Testis (tissue), 2 donors: ENCODE measurements at regions not wholly inside any gene's neighbourhood (a gene's known extent, or its start where the extent isn't known, plus 50 kb on each side); places are given as distances from the start of the nearest gene placed in this dataset.

Source experiments
- DNase-seq: peaks from one replicate; pipeline ENCODE4 v3.0.0-alpha.2; 2019
- H3K27ac ChIP-seq, 2 donors: fragments of 200-600 bp; sonication (generic); one replicate each; pipeline ENCODE4 v1.5.1; 2019
- H3K27me3 ChIP-seq: fragments of 200-600 bp; sonication (generic); one replicate; pipeline ENCODE4 v1.5.1; 2019
- H3K36me3 ChIP-seq: fragments of 200-600 bp; sonication (generic); one replicate; pipeline ENCODE4 v1.5.1; 2017; ENCODE audit warnings: low read depth; ENCODE audit errors: missing control alignments
- H3K4me1 ChIP-seq: fragments of 200-600 bp; sonication (generic); one replicate; pipeline ENCODE4 v1.5.1; 2019
- H3K4me3 ChIP-seq, 2 donors: fragments of 200-600 bp; sonication (generic); one replicate each; pipeline ENCODE4 v1.5.1; 2017 to 2019
- H3K9me3 ChIP-seq: fragments of 200-600 bp; sonication (generic); one replicate; pipeline ENCODE4 v1.5.1; 2017
- CTCF ChIP-seq, 3 experiments: fragments of 450-650 bp in 2 of 3; fragments of 200-600 bp in 1 of 3; sonication (generic) in 1 of 3; IDR thresholded peaks; one replicate each; pipeline ENCODE4 v1.5.1; 2016 to 2019; ENCODE audit warnings: antibody characterized with exemption in 3 of 3, mild to moderate bottlenecking in 2 of 3, moderate library complexity in 1 of 3
- POLR2A ChIP-seq: fragments of 450-650 bp; IDR thresholded peaks from one replicate; pipeline ENCODE4 v1.6.1; 2017; ENCODE audit warnings: antibody characterized with exemption, mild to moderate bottlenecking, moderate library complexity
- WGBS, 2 donors: methylation state at CpG; one replicate each; pipeline ENCODE4 v1.1.5; 2018; 5-methylcytosine and 5-hydroxymethylcytosine counted together
- intact Hi-C: fragments of 100-400 bp; cut with DNase I; formaldehyde crosslinking; loops from one replicate; pipeline ENCODE4 v1.15.1; 2023; ENCODE audit warnings: low total_unique reads

DNA sequence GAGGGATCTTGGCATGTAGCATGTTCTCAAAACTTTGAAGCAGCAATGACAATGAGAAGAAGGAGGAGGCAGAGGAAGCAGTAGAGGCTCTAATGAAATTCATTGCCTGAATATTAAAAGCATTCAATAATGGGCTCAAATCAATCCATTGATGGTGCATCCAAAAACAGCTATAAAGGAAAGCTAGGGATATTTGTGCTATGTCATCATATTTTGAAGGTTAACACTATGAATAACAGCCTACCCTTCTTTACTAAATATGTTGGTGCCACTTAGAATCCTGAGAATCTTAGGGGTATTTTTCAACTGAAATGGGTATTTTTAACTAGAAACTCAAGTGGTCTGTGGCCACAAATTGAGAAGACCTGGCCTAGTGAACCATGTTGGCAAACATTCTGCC, 153.7 kb downstream of the SETD4 start:
- intact Hi-C loops, result no loop called here
- no peaks in the 10 kb centered on the region for H3K36me3 ChIP-seq
- no peaks in the 10 kb centered on the region for H3K27me3 ChIP-seq
- H3K4me3 ChIP-seq, result no peak overlapping the region
- DNase-seq, result no peak
- no peaks in the 10 kb centered on the region for H3K4me1 ChIP-seq
- H3K9me3 ChIP-seq, result no peaks in the 10 kb centered on the region
- H3K27ac ChIP-seq, result no peak overlapping the region
- TF ChIP-seq POLR2A (no peak), CTCF (IDR thresholded peaks at IDR 0.05) (no peak)

DNA sequence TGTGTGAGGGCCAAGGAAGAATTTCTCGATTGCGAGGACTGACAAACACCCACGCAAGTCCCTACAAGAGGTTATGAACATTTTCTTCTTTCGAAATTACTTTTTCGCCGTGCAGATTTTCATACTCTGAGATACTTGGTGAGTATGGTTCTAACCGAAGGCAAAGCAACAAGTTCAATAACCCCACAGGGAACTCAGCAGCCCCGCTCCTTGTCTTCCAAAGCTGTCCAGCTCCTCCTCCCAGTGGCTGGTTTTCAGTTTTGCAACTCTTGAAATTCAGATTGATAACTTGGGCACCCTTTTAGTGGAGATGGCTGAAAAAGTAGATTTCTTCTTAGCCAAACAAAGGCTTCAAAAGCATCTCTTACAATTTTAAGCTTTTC, 154.4 kb downstream of the SETD4 start:
- Histone ChIP-seq H3K36me3 (no peaks in the 10 kb centered on the region), H3K27me3 (no peaks in the 10 kb centered on the region), H3K4me3 (no peak overlapping the region), H3K9me3 (no peaks in the 10 kb centered on the region), H3K27ac (no peak overlapping the region), H3K4me1 (no peaks in the 10 kb centered on the region)
- 86 to 90% methylated on average over 8 of the region's 8 CpGs for WGBS, 2 donors
- intact Hi-C loops, result no loop called here
- peak; percentile 25 for DNase-seq
- TF ChIP-seq CTCF (IDR thresholded peaks at IDR 0.05) (no peak), POLR2A (no peak)

DNA sequence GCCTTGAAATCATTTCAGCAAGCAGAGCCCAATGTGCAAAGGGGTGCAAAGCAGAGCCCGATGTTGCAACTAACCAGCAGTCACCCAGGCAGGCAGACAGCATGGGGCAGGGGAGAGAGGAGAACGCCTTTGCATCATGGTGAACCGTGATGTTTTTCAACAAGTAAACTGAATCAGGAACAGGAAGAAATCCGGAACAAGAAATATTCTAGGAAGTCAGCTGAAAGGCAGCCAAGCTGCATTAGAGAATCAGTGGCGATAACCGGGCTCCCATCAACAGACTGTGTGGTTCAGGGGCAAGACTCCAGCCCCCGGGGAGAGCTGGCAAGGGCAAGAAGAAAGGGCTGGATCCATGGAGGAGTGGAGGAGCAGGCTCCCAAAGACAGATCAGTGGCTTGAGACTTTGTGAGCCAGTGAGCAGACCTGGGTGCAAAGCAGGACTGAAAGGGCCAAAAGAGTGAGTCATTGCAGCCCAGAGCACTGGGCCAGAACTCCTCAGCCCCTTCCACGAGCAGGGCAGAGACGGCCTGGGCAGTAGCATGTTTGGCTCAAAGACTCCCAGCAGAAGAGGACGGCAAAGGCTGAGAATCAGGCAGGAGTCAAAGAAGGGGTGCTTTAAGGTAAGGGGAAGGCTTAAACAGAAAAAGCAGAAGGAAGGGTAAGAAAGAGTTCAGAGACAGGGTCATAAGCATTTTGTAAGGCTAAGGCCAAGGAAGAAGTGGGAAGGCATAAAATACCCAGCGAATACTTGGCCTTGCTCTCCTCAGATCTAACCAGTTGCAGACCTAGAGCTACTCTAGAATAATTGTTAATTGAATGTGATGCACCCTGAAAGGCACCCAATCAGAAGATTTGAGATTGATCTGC, 155.0 kb downstream of the SETD4 start:
- peak; percentile 22 for DNase-seq
- intact Hi-C loops, result no loop called here
- TF ChIP-seq POLR2A, result no peak
- TF ChIP-seq CTCF (IDR thresholded peaks at IDR 0.05), result no peak
- Histone ChIP-seq H3K9me3 (no peaks in the 10 kb centered on the region), H3K4me3 (no peak overlapping the region), H3K27me3 (no peaks in the 10 kb centered on the region), H3K4me1 (no peaks in the 10 kb centered on the region), H3K36me3 (no peaks in the 10 kb centered on the region), H3K27ac (no peak overlapping the region)
- 46 to 62% methylated on average over 11 of the region's 11 CpGs for WGBS, 2 donors

GRCh38 chr21:35900539-35900938, 159.8 kb downstream of the SETD4 start:
- Histone ChIP-seq H3K4me3 (no peak overlapping the region), H3K27me3 (no peaks in the 10 kb centered on the region), H3K36me3 (no peaks in the 10 kb centered on the region), H3K4me1 (no peaks in the 10 kb centered on the region), H3K9me3 (no peaks in the 10 kb centered on the region), H3K27ac (no peak overlapping the region)
- WGBS, 2 donors, result 74% methylated on average over 4 of the region's 4 CpGs
- intact Hi-C loops, result no loop called here
- DNase-seq, result no peak
- no peak for TF ChIP-seq CTCF (IDR thresholded peaks at IDR 0.05)
- no peak for TF ChIP-seq POLR2A

DNA sequence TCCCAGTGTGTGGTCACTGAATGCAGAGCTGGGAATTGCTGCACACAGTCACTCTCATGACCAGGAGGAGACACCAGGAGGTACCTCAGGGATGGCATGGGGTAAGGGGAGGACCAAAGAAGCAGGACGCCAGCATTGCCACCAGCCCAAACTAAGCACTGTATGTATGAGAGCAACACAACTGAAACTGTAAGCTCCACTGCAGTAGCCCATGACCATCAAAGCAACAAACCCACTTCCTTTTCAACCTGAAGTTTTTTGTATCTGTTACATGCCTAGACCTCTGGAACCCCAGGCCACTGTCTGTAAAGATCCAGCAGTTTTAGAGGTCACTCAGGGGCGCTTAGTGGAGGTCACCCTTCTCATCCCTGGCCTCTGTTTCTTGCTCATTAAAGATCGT, 164.3 kb downstream of the SETD4 start:
- H3K27me3 ChIP-seq, result no peaks in the 10 kb centered on the region
- 95 to 96% methylated on average over 3 of the region's 3 CpGs for WGBS, 2 donors
- no peaks in the 10 kb centered on the region for H3K36me3 ChIP-seq

More for the DNA sequence above, 164.3 kb downstream of the SETD4 start:
- Histone ChIP-seq H3K4me1 (no peaks in the 10 kb centered on the region), H3K9me3 (no peaks in the 10 kb centered on the region), H3K27ac (no peak overlapping the region), H3K4me3 (no peak overlapping the region)
- no peak for DNase-seq
- TF ChIP-seq CTCF (IDR thresholded peaks at IDR 0.05) (no peak), POLR2A (no peak)
- intact Hi-C loops, result no loop called here
